Coronary artery (tissue), 2 donors: ENCODE measurements at regions not wholly inside any gene's neighbourhood (a gene's known extent, or its start where the extent isn't known, plus 50 kb on each side); places are given as distances from the start of the nearest gene placed in this dataset.

Experiments
- DNase-seq: peaks from one replicate; pipeline ENCODE4 v3.0.0-alpha.2; 2017; ENCODE audit warnings: low spot score
- H3K27ac ChIP-seq, 2 donors: fragments of 200-600 bp; sonication (generic); one replicate each; pipeline ENCODE4 v1.5.1; 2016 to 2019
- H3K4me3 ChIP-seq: fragments of 200-600 bp; sonication (generic); 2 replicates; pipeline ENCODE4 v1.5.1; 2016; ENCODE audit warnings: mild to moderate bottlenecking, moderate library complexity
- TF ChIP-seq, protein P1 (sequence below): fragments of 200-600 bp; sonication (generic); IDR thresholded peaks from one replicate; pipeline ENCODE4 v1.5.1; 2019; ENCODE audit warnings: antibody characterized with exemption

DNA sequence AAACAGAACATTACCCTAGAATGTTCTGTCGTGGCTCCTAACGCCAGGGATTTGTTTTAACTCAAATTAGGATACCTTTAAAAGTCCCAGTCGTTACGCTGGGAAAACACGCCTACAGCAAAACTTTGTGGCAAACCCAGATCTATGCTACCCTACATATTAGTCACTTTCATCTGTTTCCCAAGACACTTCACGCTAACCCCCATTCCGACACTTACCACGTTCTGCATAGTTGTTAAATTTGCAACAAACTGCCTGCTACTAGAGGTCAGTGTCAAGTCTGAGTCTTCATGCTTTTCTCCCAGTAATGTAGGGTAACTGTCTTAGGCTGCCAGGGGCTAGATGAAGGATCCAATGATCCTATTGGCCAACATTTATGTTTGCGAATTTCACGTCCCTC lies 140.3 kb downstream of the RASEF start:
- TF ChIP-seq, protein P1, sequence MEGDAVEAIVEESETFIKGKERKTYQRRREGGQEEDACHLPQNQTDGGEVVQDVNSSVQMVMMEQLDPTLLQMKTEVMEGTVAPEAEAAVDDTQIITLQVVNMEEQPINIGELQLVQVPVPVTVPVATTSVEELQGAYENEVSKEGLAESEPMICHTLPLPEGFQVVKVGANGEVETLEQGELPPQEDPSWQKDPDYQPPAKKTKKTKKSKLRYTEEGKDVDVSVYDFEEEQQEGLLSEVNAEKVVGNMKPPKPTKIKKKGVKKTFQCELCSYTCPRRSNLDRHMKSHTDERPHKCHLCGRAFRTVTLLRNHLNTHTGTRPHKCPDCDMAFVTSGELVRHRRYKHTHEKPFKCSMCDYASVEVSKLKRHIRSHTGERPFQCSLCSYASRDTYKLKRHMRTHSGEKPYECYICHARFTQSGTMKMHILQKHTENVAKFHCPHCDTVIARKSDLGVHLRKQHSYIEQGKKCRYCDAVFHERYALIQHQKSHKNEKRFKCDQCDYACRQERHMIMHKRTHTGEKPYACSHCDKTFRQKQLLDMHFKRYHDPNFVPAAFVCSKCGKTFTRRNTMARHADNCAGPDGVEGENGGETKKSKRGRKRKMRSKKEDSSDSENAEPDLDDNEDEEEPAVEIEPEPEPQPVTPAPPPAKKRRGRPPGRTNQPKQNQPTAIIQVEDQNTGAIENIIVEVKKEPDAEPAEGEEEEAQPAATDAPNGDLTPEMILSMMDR = no peak
- no peak overlapping the region for H3K27ac ChIP-seq
- no peak for DNase-seq
- no peak overlapping the region for H3K4me3 ChIP-seq

DNA sequence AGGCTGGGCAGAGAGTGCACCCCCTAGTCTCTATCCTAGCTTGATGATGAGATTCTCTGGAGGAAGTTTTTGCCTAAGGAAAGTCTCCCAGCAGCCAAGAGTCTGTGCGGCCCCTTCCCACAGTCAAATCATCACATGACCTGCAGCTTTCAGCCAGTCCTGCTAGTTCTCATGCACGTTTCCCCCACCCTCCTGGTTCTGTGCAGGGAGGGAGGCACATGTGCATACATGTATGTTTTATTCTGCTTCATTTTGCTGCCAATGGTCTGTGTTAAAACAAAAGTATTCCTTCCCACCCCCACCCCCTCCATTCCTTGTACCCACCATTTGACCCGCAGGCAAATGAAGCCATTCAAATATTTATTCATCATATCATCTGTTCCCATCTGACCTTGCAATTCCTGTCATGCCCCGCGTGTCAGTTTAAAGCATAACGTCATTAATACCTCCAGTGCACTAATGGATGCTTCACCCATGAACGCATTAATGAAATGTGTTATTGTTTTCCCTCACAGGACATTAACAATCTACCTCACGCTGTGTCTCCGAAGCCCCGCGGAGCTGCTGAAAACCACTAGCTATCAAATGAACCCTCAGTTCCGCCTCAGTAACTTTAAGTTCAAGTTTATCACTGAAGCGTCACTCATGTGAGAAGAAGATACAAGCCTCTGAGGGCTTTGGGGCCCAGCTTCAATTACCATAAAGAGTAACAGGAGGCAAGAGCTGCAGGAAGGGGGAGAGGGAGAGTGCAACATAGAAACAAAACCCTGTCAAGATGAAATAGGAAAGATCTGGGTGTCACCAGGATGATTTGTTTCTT lies 139.6 kb downstream of the RASEF start:
- Histone ChIP-seq H3K27ac (no peak overlapping the region), H3K4me3 (no peak overlapping the region)
- TF ChIP-seq, protein P1 = no peak
- no peak for DNase-seq

DNA sequence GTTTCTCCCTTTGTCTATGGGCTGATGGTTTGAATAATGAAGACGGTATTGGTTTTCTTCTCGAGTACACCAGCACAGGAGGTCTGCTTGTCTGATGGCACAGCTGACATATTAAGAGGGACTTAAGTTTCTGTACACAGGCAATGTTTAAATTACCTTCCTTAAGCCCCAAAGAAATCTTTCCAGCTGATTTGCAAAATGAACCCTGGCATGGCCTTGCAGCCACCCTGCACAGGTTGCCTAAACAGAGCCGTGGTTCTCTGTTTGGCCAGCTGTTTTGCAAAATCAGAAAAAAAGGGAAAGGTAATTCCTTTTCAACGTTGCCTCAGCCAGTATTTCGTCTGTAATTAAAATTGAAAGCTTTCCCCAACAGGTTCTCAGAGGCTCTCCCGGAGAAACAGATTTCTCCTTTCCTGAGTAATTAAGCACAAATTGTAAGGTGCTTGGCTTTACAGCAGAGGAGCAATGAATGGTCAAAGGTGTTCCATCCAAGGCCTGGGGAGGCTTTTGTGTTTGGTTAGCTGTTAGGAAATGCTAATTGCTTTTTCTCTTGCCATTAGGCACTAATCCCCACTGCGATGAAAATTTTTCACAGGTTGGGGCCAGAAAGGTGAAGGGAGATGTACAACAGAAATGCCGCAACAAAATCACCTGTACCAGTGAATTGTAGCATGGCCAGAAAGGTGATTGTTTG lies 138.9 kb downstream of the RASEF start:
- TF ChIP-seq, protein P1 = no peak
- Histone ChIP-seq H3K27ac (no peak overlapping the region), H3K4me3 (no peak overlapping the region)
- no peak for DNase-seq
